GM23338 (cell line): ENCODE measurements at regions not wholly inside any gene's neighbourhood (a gene's known extent, or its start where the extent isn't known, plus 50 kb on each side); places are given as distances from the start of the nearest gene placed in this dataset.

Source experiments
- ATAC-seq: fragments of 200-7000 bp; cut with Tn5 transposase; 3 replicates; pipeline ENCODE4 v1.9.1; 2020
- DNase-seq: peaks from one replicate; pipeline ENCODE4 v3.0.0-alpha.2; 2015; ENCODE audit warnings: low spot score
- H2AFZ ChIP-seq: fragments of 200-600 bp; sonication (generic); 2 replicates; pipeline ENCODE4 v1.8.0; 2016; ENCODE audit warnings: antibody characterized with exemption, mild to moderate bottlenecking, moderate library complexity
- H3F3A ChIP-seq: fragments of 200-600 bp; sonication (generic); replicated peaks from 2 replicates; pipeline ENCODE4 v1.8.0; 2017; ENCODE audit warnings: antibody characterized with exemption, mixed run types, low read depth
- H3K27ac ChIP-seq: fragments of 200-600 bp; sonication (generic); 2 replicates; pipeline ENCODE4 v1.6.1; 2016; ENCODE audit warnings: low read depth
- H3K27me3 ChIP-seq: fragments of 200-600 bp; sonication (generic); 2 replicates; pipeline ENCODE4 v1.8.0; 2016; ENCODE audit warnings: mild to moderate bottlenecking, mixed run types, moderate library complexity; ENCODE audit not compliant: insufficient read depth
- H3K36me3 ChIP-seq: fragments of 200-600 bp; sonication (generic); 2 replicates; pipeline ENCODE4 v1.8.0; 2016; ENCODE audit warnings: mild to moderate bottlenecking; ENCODE audit not compliant: insufficient read depth
- H3K4me1 ChIP-seq: fragments of 200-600 bp; sonication (generic); 2 replicates; pipeline ENCODE4 v1.8.0; 2016; ENCODE audit warnings: mild to moderate bottlenecking, moderate library complexity; ENCODE audit not compliant: insufficient read depth
- H3K4me2 ChIP-seq: fragments of 200-600 bp; sonication (generic); 2 replicates; pipeline ENCODE4 v1.7.1; 2017; ENCODE audit warnings: mixed run types
- H3K4me3 ChIP-seq: fragments of 200-600 bp; sonication (generic); 2 replicates; pipeline ENCODE4 v1.6.1; 2016; ENCODE audit warnings: mixed run types
- H3K79me2 ChIP-seq: fragments of 200-600 bp; sonication (generic); replicated peaks from 2 replicates; pipeline ENCODE4 v1.8.0; 2017; ENCODE audit warnings: mild to moderate bottlenecking; ENCODE audit not compliant: insufficient read depth
- H3K9me2 ChIP-seq: fragments of 200-600 bp; sonication (generic); 2 replicates; pipeline ENCODE4 v1.8.0; 2017; ENCODE audit not compliant: insufficient read depth
- H4K20me1 ChIP-seq: fragments of 200-600 bp; sonication (generic); replicated peaks from 2 replicates; pipeline ENCODE4 v1.8.0; 2017; ENCODE audit warnings: mild to moderate bottlenecking; ENCODE audit not compliant: insufficient read depth
- H3K27ac Mint-ChIP-seq: 2 replicates; pipeline ENCODE4 v1.8.0; 2020; ENCODE audit warnings: inconsistent platforms, mild to moderate bottlenecking, moderate library complexity, mixed read lengths
- H3K27me3 Mint-ChIP-seq: 3 replicates; pipeline ENCODE4 v1.8.0; 2022; ENCODE audit warnings: low read depth, mild to moderate bottlenecking, moderate library complexity, mixed read lengths, inconsistent platforms; ENCODE audit not compliant: insufficient read depth, poor library complexity
- H3K36me3 Mint-ChIP-seq: 3 replicates; pipeline ENCODE4 v1.8.0; 2021; ENCODE audit warnings: low read depth, mild to moderate bottlenecking, inconsistent platforms, moderate library complexity, mixed read lengths
- H3K4me1 Mint-ChIP-seq: 3 replicates; pipeline ENCODE4 v1.8.0; 2020; ENCODE audit warnings: mild to moderate bottlenecking, inconsistent platforms, mixed read lengths
- H3K4me3 Mint-ChIP-seq: 3 replicates; pipeline ENCODE4 v1.8.0; 2021; ENCODE audit warnings: moderate library complexity, mild to moderate bottlenecking, inconsistent platforms, mixed read lengths
- H3K9me3 Mint-ChIP-seq: 3 replicates; pipeline ENCODE4 v1.8.0; 2020; ENCODE audit warnings: moderate library complexity, mild to moderate bottlenecking, inconsistent platforms, mixed read lengths
- POLR2AphosphoS5 ChIP-seq: IDR thresholded peaks from 2 replicates; pipeline ENCODE4 v1.6.1; 2016; ENCODE audit warnings: antibody characterized with exemption, low read depth
- ZNF114 ChIP-seq: fragments of 250-450 bp; sonication (Bioruptor Pico); IDR thresholded peaks from 2 replicates; pipeline ENCODE4 v1.5.0; 2020; ENCODE audit warnings: mild to moderate bottlenecking, moderate library complexity
- TF ChIP-seq, protein P1 (sequence below): fragments of 250-450 bp; sonication (Bioruptor Pico); IDR thresholded peaks from 2 replicates; pipeline ENCODE4 v1.5.0; 2020; ENCODE audit warnings: mild to moderate bottlenecking, moderate library complexity
- TF ChIP-seq, protein P2 (sequence below): IDR thresholded peaks from 2 replicates; pipeline ENCODE4 v1.6.1; 2016; ENCODE audit warnings: antibody characterized with exemption
- TF ChIP-seq, protein P3 (sequence below), 2 experiments: fragments of 200-600 bp in 1 of 2; sonication (generic) in 1 of 2; conservative IDR thresholded peaks; 2 replicates each; pipeline versions ENCODE4 v1.5.1 to v1.6.1; 2016 to 2017; ENCODE audit warnings: antibody characterized with exemption in 2 of 2, low read depth in 2 of 2, mild to moderate bottlenecking in 2 of 2, moderate library complexity in 1 of 2

DNA sequence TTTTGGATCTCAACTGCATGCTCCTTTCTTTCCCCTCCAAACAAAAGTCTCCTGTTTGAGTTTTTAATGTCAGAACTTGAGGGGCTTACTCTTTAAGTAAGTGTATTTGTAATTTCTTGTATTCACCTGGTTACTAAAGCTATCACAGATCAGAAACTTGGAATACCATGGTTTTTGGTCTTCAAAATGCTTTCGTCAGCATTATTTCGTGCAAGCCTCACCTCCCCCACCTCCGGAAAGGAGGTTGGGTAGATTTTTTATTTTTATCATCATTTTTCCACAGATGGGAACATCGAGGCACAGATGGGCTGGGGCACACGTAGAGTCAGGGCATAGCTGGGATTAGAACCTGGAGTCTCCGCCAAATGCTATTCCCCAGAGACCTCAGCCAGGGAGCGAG is 100.7 kb downstream of the IER5 start (continued):
- TF ChIP-seq, protein P1, sequence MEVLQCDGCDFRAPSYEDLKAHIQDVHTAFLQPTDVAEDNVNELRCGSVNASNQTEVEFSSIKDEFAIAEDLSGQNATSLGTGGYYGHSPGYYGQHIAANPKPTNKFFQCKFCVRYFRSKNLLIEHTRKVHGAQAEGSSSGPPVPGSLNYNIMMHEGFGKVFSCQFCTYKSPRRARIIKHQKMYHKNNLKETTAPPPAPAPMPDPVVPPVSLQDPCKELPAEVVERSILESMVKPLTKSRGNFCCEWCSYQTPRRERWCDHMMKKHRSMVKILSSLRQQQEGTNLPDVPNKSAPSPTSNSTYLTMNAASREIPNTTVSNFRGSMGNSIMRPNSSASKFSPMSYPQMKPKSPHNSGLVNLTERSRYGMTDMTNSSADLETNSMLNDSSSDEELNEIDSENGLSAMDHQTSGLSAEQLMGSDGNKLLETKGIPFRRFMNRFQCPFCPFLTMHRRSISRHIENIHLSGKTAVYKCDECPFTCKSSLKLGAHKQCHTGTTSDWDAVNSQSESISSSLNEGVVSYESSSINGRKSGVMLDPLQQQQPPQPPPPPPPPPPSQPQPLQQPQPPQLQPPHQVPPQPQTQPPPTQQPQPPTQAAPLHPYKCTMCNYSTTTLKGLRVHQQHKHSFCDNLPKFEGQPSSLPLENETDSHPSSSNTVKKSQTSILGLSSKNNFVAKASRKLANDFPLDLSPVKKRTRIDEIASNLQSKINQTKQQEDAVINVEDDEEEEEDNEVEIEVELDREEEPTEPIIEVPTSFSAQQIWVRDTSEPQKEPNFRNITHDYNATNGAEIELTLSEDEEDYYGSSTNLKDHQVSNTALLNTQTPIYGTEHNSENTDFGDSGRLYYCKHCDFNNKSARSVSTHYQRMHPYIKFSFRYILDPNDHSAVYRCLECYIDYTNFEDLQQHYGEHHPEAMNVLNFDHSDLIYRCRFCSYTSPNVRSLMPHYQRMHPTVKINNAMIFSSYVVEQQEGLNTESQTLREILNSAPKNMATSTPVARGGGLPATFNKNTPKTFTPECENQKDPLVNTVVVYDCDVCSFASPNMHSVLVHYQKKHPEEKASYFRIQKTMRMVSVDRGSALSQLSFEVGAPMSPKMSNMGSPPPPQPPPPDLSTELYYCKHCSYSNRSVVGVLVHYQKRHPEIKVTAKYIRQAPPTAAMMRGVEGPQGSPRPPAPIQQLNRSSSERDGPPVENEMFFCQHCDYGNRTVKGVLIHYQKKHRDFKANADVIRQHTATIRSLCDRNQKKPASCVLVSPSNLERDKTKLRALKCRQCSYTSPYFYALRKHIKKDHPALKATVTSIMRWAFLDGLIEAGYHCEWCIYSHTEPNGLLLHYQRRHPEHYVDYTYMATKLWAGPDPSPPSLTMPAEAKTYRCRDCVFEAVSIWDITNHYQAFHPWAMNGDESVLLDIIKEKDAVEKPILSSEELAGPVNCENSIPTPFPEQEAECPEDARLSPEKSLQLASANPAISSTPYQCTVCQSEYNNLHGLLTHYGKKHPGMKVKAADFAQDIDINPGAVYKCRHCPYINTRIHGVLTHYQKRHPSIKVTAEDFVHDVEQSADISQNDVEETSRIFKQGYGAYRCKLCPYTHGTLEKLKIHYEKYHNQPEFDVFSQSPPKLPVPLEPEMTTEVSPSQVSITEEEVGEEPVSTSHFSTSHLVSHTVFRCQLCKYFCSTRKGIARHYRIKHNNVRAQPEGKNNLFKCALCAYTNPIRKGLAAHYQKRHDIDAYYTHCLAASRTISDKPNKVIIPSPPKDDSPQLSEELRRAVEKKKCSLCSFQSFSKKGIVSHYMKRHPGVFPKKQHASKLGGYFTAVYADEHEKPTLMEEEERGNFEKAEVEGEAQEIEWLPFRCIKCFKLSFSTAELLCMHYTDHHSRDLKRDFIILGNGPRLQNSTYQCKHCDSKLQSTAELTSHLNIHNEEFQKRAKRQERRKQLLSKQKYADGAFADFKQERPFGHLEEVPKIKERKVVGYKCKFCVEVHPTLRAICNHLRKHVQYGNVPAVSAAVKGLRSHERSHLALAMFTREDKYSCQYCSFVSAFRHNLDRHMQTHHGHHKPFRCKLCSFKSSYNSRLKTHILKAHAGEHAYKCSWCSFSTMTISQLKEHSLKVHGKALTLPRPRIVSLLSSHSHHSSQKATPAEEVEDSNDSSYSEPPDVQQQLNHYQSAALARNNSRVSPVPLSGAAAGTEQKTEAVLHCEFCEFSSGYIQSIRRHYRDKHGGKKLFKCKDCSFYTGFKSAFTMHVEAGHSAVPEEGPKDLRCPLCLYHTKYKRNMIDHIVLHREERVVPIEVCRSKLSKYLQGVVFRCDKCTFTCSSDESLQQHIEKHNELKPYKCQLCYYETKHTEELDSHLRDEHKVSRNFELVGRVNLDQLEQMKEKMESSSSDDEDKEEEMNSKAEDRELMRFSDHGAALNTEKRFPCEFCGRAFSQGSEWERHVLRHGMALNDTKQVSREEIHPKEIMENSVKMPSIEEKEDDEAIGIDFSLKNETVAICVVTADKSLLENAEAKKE = no peak
- TF ChIP-seq, protein P2, sequence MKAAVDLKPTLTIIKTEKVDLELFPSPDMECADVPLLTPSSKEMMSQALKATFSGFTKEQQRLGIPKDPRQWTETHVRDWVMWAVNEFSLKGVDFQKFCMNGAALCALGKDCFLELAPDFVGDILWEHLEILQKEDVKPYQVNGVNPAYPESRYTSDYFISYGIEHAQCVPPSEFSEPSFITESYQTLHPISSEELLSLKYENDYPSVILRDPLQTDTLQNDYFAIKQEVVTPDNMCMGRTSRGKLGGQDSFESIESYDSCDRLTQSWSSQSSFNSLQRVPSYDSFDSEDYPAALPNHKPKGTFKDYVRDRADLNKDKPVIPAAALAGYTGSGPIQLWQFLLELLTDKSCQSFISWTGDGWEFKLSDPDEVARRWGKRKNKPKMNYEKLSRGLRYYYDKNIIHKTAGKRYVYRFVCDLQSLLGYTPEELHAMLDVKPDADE = no peak
- TF ChIP-seq POLR2AphosphoS5 = no peak

DNA sequence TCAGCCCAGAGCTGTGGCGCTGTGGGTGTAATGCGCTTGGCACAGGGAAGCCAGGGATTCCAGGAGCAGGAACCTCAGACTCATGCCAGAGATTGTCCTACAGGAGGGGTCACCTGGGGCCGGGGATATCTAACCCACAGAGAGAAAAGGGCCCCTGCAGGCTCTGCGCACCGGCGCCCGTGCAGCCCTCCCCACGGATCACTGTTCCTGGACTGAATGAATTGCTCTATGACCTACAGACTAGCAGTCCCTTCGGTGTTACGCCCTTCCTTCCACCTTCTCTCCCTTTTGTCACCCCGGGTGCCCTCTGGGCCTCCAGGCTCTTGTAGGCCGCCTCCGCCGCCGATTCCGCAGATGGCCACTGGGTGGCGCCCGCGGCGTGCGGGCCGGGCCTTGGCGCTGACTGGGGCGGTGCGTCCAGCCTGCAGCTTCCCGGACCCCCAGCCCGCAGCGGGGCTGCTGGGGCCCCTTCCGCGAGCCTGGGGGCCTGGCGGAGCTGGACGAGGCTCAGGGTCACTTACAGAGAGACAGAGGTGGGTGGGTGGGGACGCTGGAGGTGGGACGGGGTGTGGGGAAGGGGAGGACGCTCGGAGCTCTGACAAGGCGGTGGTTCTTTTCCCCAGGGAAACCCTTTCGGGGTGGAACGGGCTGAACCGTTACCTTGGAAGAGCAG is 101.3 kb downstream of the IER5 start:
- Mint-ChIP-seq H3K4me1 (no peaks in the 10 kb centered on the region; the same call in 2 of the 3 replicates), H3K9me3 (peaks cover 3% of the 10 kb centered on the region; the same call in 1 of the 3 replicates), H3K36me3 (no peaks in the 10 kb centered on the region; the same call in 2 of the 3 replicates), H3K27ac (no peak overlapping the region), H3K27me3 (peaks cover 6% of the 10 kb centered on the region), H3K4me3 (peak overlapping the region; percentile 64; the same call in 2 of the 3 replicates)
- peak overlapping the region; percentile 67 for H3K4me3 ChIP-seq
- peaks cover 12% of the 10 kb centered on the region for H3K27me3 ChIP-seq
- TF ChIP-seq, protein P3, sequence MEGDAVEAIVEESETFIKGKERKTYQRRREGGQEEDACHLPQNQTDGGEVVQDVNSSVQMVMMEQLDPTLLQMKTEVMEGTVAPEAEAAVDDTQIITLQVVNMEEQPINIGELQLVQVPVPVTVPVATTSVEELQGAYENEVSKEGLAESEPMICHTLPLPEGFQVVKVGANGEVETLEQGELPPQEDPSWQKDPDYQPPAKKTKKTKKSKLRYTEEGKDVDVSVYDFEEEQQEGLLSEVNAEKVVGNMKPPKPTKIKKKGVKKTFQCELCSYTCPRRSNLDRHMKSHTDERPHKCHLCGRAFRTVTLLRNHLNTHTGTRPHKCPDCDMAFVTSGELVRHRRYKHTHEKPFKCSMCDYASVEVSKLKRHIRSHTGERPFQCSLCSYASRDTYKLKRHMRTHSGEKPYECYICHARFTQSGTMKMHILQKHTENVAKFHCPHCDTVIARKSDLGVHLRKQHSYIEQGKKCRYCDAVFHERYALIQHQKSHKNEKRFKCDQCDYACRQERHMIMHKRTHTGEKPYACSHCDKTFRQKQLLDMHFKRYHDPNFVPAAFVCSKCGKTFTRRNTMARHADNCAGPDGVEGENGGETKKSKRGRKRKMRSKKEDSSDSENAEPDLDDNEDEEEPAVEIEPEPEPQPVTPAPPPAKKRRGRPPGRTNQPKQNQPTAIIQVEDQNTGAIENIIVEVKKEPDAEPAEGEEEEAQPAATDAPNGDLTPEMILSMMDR (conservative IDR thresholded peaks at IDR 0.05; ENCODE audit: low read depth in 2 of 2) = peak; percentile 93 to 99
- no peak for TF ChIP-seq ZNF114 (CRISPR knock-in tag)
- no peak overlapping the region for H3K27ac ChIP-seq
- no peaks in the 10 kb centered on the region; the same call in 1 of the 2 replicates for H3K9me2 ChIP-seq
- no peaks in the 10 kb centered on the region for H4K20me1 ChIP-seq
- H3K79me2 ChIP-seq = no peaks in the 10 kb centered on the region
- peak overlapping the region; percentile 82 for H3K4me2 ChIP-seq
- ATAC-seq (peak; percentile 97), DNase-seq (peak; percentile 85)
- no peaks in the 10 kb centered on the region for H3F3A ChIP-seq
- no peaks in the 10 kb centered on the region for H3K4me1 ChIP-seq
- no peaks in the 10 kb centered on the region for H3K36me3 ChIP-seq
- peak overlapping the region; percentile 98 for H2AFZ ChIP-seq
